ENCODE measurements at regions not wholly inside any gene's neighbourhood (a gene's known extent, or its start where the extent isn't known, plus 50 kb on each side); places are given as distances from the start of the nearest gene placed in this dataset.

DNA sequence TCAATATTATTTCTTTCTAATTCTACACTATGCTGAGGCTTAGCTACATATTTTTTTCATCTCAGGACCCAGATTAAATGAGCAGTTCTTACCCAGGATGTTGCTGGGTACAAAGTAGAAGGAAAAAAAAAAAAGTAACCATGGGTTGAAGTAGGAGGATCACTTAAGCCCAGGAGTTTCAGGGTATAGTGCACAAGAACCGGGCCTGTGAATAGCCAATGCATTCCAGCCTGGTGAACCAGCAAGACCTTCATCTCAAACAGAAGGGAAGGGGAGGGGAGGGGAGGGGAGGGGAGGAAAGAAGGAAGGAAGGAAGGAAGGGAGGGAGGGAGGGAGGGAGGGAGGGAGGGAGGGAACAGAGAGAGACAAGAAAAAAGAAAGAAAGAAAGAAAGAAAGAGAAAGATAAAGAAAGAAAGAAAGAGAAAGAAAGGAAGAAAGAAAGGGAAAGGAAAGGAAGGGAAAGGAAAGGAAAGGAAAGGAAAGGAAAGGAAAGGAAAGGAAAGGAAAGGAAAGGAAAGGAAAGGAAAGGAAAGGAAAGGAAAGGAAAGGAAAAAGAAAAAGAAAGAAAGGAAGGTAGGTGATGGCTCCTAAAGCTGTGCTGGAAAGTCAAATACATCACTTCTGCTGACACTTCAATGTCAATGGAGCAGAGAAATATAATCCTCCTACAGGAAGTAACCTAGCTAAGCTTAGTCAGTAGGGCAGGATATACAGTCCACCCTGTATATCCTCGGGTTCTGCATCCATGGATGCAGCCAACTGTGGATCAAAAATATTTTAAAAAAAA lies 206.8 kb upstream of the TGFBR2 start:
- Mint-ChIP-seq H3K36me3 (no peaks in the 10 kb centered on the region), H3K9me3 (peaks cover 0 to 8% (median 5%) of the 10 kb centered on the region in 7 donors), H3K27ac (no peak overlapping the region), H3K27me3 (ENCODE audit: low read depth in 3 of 3) (peaks cover 0 to 2% (median 1%) of the 10 kb centered on the region in 3 donors), H3K4me1 (no peaks in the 10 kb centered on the region), H3K4me3 (no peak overlapping the region)
- Histone ChIP-seq H3K4me3 (replicated peaks in 1 of 3; ENCODE audit: low read depth in 2 of 3, low read length in 3 of 3) (no peak overlapping the region), H3K27ac (ENCODE audit: low read depth in 1 of 2, low read length in 2 of 2) (no peak overlapping the region), H3K4me2 (replicated peaks; ENCODE audit: extremely low read depth, low read length, poor library complexity, severe bottlenecking) (no peak overlapping the region), H2AFZ (ENCODE audit: insufficient read depth, low read depth, low read length, poor library complexity, severe bottlenecking) (no peak overlapping the region), H3K79me2 (ENCODE audit: insufficient read depth, low read length) (no peaks in the 10 kb centered on the region), H3K9me3 (replicated peaks in 1 of 2; ENCODE audit: control insufficient read depth in 1 of 2, insufficient read depth in 1 of 2, low read length in 2 of 2) (no peaks in the 10 kb centered on the region), H3K36me3 (replicated peaks in 1 of 2; ENCODE audit: control insufficient read depth in 1 of 2, insufficient read depth in 2 of 2, low read length in 2 of 2) (no peaks in the 10 kb centered on the region), H3K4me1 (ENCODE audit: control insufficient read depth in 1 of 2, insufficient read depth in 2 of 2, low read length in 2 of 2) (no peaks in the 10 kb centered on the region), H4K20me1 (ENCODE audit: insufficient read depth, low read length) (no peaks in the 10 kb centered on the region), H3K27me3 (ENCODE audit: control insufficient read depth in 2 of 2, insufficient read depth in 2 of 2, low read length in 2 of 2) (no peaks in the 10 kb centered on the region), H3K9ac (ENCODE audit: insufficient read depth, low read length, poor library complexity, severe bottlenecking) (no peak overlapping the region)
- intact Hi-C loops (cut with micrococcal nuclease) = no loop called here
- no peak for DNase-seq
- TF ChIP-seq CTCF (IDR thresholded peaks at IDR 0.05) = no peak
- no CpG with 5 or more reads among the region's 2 CpGs for WGBS (ENCODE audit: insufficient coverage)

GRCh38 chr3:30400926-30401325 lies 205.5 kb upstream of the TGFBR2 start:
- no peaks in the 10 kb centered on the region for H3K9me3 ChIP-seq (replicated peaks in 1 of 2; ENCODE audit: control insufficient read depth in 1 of 2, insufficient read depth in 1 of 2, low read length in 2 of 2)
- Mint-ChIP-seq H3K36me3 (no peaks in the 10 kb centered on the region), H3K27me3 (ENCODE audit: low read depth in 3 of 3) (peaks cover 0 to 2% (median 1%) of the 10 kb centered on the region in 3 donors), H3K4me3 (no peak overlapping the region), H3K27ac (no peak overlapping the region), H3K9me3 (peaks cover 0 to 8% (median 2%) of the 10 kb centered on the region in 7 donors), H3K4me1 (no peaks in the 10 kb centered on the region)
- no peak overlapping the region for H2AFZ ChIP-seq (ENCODE audit: insufficient read depth, low read depth, low read length, poor library complexity, severe bottlenecking)
- H3K79me2 ChIP-seq (ENCODE audit: insufficient read depth, low read length) = no peaks in the 10 kb centered on the region
- H3K4me2 ChIP-seq (replicated peaks; ENCODE audit: extremely low read depth, low read length, poor library complexity, severe bottlenecking) = no peak overlapping the region
- intact Hi-C loops (cut with micrococcal nuclease) = no loop called here
- no peak overlapping the region for H3K4me3 ChIP-seq (replicated peaks in 1 of 3; ENCODE audit: low read depth in 2 of 3, low read length in 3 of 3)
- no peak overlapping the region for H3K9ac ChIP-seq (ENCODE audit: insufficient read depth, low read length, poor library complexity, severe bottlenecking)
- TF ChIP-seq CTCF (IDR thresholded peaks at IDR 0.05) = no peak
- H4K20me1 ChIP-seq (ENCODE audit: insufficient read depth, low read length) = no peaks in the 10 kb centered on the region
- H3K36me3 ChIP-seq (replicated peaks in 1 of 2; ENCODE audit: control insufficient read depth in 1 of 2, insufficient read depth in 2 of 2, low read length in 2 of 2) = no peaks in the 10 kb centered on the region
- no peak overlapping the region for H3K27ac ChIP-seq (ENCODE audit: low read depth in 1 of 2, low read length in 2 of 2)
- WGBS (ENCODE audit: insufficient coverage) = no CpG with 5 or more reads among the region's 3 CpGs
- no peak for DNase-seq
- no peaks in the 10 kb centered on the region for H3K27me3 ChIP-seq (ENCODE audit: control insufficient read depth in 2 of 2, insufficient read depth in 2 of 2, low read length in 2 of 2)
- H3K4me1 ChIP-seq (ENCODE audit: control insufficient read depth in 1 of 2, insufficient read depth in 2 of 2, low read length in 2 of 2) = no peaks in the 10 kb centered on the region

Data from CD14-positive monocyte (primary cell).